Fibroblast of the conjunctiva (primary cell): ENCODE measurements at regions not wholly inside any gene's neighbourhood (a gene's known extent, or its start where the extent isn't known, plus 50 kb on each side); places are given as distances from the start of the nearest gene placed in this dataset.

Experiments used
- DNase-seq: peaks from one replicate; pipeline ENCODE4 v3.0.0-alpha.2; 2010; ENCODE audit warnings: low read depth

DNA sequence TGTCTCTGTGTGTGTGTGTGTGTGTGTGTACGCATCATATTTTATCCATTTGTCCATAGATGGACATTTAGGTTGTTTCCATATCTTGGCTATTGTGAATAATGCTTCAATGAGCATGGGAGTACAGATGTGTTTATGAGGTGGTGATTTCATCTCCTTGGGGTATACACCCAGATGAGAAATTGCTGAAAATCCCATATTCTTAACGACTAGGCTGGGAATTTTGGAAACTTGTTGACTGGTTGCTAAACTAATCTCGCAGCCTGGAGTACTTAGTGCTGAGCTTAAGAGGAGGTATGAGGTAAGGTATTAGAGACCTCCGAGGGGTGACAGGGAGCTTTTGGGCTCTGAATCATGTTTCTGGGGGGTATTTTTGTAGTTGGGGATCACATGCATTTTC is 66.0 kb upstream of the SPRED2 start:
- no peak for DNase-seq

DNA sequence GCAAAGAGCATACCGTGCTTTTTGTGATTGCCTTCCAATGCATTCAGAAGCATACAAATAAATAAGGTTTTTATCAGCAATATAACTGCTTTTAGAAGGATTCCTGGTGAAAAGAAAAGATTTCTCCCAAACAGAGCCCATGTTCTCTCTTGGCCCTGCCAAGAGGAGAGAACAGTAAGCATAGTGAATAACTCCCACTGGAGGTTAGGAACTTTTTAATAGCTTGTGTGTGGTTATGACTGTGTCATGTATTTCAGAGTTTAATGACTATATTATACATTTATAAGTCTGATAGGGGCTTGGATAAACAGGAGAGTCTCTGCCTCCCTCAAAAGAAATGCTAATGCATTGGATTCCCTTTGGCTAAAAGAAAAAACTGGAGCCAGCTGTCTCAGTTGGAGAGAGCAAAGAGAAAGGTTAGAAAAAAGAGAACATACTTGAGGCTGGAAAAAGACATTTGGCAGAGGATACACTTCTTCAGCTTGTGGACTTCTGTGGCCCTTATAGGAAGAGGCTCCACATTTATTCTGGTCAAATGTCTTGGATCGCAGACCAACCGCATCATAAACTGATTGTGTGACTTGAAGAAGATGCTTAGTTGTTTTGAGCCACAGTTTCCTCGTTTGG is 63.0 kb upstream of the SPRED2 start:
- DNase-seq, result no peak

DNA sequence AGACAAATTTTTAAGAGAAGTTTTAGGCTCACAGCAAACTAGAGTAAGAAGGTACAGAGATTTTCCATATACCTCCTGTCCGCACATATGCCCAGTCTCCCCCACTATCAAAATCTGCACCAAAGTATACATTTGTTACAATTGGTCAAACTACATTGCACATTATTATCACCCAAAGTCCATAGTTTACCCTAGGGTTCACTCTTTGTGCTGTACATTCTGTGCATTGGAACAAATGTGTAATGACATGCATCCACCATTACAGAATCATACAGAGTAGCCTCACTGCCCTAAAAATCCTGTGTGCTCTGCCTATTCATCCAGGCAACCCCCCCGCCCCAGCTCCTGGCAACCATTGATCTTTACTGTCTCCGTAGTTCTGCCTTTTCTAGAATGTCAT is 61.7 kb upstream of the SPRED2 start:
- no peak for DNase-seq

DNA sequence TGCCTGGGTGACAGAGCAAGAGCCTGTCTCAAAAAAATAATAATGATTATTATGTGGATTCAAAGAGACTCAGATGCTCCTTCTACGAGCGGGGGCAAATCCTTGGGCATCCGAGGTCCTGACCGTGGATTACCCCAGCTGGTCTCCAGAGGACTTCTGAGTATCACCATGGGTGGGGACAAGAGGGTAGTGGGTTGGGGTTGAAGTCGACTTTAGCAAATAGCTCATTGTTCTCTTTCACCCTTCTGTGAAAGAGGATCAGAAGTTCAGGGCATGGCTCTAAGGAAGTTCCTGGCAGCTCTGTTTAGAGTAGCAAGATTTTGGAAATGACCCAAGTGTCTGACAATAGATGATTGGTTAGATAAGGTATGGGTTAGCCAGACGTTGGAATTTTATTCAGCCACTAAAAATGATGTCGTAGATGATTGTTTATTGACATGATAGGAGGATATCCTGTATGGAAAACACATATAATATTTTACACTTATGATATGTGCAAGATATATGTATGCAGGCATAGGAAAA is 59.0 kb upstream of the SPRED2 start:
- no peak for DNase-seq

DNA sequence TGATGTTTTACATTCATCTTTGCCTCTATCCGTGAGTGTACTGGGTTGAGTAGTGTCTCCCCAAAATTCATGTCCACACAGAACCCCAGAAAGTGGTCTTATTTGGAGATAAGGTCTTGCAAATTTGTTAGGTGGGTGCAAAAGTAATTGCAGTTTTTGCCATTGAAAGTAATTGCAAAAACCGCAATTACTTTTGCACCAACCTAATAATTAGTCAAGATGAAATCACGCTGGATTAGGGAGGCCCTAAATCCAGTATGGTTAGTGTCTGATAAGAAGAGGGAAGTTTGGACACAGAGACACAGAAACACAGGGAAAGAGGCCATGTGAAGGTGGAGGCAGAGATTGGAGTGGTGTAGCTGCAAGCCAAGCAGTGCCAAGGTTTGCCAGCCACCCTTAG is 57.8 kb upstream of the SPRED2 start:
- no peak for DNase-seq

DNA sequence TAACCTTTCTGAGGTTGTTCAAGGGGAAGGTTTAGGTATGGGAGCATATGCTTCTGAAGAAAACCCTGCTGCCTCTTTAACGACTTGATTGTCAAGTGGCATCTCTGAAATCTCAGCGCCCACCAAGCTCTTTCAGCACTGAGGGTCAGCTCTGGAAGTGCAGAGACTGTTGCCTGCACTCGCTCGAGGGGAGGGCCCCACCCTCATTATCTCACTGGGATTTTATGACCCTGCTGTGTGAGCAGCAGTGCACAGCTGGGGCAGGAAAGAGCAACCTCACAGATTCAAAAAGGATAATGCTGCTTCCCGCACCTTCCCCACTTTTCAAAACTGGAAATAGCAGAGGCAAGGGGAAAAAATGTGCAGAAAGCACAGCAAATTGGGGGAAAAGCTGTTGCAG is 56.9 kb upstream of the SPRED2 start:
- no peak for DNase-seq

DNA sequence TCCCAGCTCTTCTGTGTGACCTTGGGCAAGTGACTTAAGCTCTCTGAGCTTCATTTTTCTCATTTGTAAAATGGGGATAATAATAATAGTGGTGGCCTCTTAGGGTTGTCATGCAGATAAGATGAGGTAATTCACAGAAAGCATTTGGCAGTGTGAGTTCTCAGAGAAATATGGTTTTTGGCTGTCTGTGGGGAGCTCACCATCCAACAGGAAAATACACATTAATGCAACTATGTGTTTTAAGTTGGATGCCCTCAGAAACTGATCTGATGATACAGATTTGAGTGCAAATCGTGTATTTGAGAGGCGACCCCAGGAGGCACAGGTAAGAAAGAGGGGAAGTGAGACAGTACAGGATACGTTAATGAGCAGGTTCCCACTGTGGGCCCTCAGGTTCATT is 56.1 kb upstream of the SPRED2 start:
- no peak for DNase-seq

DNA sequence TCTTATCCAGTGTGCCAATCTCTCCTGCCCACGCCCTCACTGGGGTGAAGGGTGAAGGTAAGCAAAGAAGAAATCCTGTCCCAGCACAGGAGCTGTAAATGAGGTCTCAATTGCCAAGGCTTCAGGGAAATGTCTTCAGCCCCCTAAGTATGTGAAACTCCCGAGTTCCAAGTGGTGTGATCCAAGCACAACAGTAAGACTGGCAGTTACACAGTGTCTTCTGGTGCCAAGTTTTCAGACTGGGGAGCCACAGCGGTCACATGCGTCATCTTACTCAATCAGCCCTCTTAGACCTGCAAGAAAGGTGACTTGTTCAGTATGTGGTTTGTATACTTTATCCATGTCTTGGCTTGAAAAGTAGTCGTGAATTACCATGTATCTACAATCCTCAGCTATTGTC is 55.0 kb upstream of the SPRED2 start:
- no peak for DNase-seq

DNA sequence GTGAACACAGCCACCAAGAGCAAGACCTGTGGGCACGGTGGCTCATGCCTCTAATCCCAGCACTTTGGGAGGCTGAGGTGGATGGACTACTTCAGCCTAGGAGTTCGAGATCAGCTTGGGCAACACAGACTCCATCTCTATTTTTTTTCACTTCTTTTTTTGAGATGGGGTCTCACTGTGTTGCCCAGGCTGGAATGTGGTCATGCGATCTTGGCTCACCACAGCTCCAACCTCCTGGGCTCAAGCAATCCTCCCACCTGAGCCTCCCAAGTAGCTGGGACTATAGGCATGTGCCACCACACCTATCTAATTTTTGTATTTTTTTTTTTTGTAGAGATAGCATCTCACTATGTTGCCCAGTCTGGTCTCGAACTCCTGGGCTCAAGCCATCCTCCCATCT is 54.4 kb upstream of the SPRED2 start:
- no peak for DNase-seq

DNA sequence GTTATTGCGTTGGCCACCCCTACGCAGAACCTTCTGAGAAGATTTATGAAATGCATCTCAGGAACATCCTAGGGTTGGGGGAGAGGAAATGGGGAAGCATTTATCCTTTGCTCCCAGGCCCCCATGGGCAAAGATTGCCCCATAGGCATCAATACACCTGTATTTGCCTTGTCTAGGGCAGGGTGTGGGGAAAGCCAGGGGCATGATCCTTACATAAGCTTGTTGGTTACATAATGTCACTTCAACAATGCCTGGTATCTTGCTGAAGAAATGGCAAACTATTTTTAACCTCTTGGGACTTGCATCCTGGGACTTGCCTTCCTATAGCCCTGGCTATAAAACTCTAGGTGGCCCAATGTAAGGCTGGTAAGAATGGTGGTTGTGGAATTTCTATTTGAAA is 53.9 kb upstream of the SPRED2 start:
- no peak for DNase-seq

DNA sequence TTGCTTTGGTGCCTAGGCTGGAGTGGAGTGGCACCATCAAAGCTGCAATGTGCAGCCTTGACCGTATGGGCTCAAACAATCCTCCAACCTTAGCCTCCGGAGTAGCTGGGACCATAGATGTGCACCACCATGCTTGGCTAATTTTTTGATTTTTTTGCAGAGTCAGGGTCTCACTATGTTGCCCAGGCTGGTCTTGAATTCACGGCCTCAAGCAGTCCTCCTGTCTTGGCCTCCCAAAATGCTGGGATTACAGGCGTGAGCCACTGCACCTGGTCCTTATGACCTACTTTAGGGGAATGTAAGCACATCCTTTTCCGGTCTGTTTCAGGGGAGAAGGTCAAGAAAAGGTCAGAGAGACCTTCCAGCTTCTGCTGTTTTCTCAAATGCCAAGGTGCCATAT is 53.4 kb upstream of the SPRED2 start:
- DNase-seq, result no peak

DNA sequence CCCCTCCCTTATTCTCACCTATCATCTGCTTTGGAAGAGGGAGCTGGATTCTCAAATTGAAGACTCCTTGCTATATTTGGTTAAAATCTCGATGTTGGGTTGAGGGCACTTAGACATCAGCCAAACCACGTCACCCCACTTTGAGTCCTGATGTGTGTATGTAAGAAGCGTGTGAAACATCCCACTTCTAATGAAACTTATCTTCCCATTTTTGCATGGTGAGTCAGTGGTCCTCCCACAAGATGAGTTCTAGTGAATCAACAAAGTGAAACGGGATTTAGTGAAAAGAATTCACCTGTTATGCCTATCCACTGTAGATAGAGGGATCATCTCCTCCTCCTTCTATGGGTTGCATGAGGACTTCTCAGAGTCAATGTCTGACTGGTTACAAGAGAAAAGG is 51.4 kb upstream of the SPRED2 start:
- DNase-seq, result no peak

DNA sequence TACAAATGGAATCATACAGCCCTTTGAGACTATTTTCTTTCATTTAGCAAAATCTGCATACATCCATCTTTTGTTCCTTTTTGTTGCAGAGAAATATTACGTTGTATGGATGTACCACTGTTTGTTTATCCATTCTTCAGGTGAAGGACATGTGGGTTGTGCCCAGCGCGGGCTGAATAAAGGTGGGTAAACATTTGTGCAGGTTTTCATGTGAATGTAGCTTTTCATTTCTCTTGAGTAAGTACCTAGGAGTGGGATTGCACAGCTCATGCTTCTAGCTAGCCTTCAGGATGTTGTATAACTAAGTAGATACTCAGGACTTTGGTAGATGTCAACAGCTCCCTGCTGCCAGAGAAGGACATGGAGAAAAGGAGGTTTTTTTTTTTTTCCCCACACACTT is 50.6 kb upstream of the SPRED2 start:
- no peak for DNase-seq
